ENCODE measurements at regions not wholly inside any gene's neighbourhood (a gene's known extent, or its start where the extent isn't known, plus 50 kb on each side); places are given as distances from the start of the nearest gene placed in this dataset.

GRCh38 chr20:60269573-60270162, 311.4 kb downstream of the CDH26 start:
- TF ChIP-seq GLIS1 (tag by site-specific recombination; IDR thresholded peaks at IDR 0.05) (peak; percentile 87), GLI4 (tag by site-specific recombination; IDR thresholded peaks at IDR 0.05) (no peak), BCL6B (tag by site-specific recombination; IDR thresholded peaks at IDR 0.05) (peak; percentile 51; the same call in 1 of the 2 replicates)
- Histone ChIP-seq H3K4me3 (ENCODE audit: low read depth, low read length) (no peak overlapping the region), H3K9me3 (ENCODE audit: control insufficient read depth, insufficient read depth, low read depth, low read length) (no peaks in the 10 kb centered on the region), H3K27ac (ENCODE audit: extremely low read depth, low read depth, low read length) (no peak overlapping the region), H3K36me3 (ENCODE audit: control insufficient read depth in 2 of 2, insufficient read depth in 1 of 2, low read length in 2 of 2) (no peaks in the 10 kb centered on the region), H3K4me1 (ENCODE audit: control insufficient read depth, insufficient read depth, low read length) (0 out of 2 replicates have a peak, but pooled peaks cover 3% of the 10 kb centered on the region)
- POLR2A ChIA-PET = no interaction called here
- CTCF ChIA-PET = interaction anchor here (0.6 kb wide), 1 partner anchor 48 kb away, joined by 3 read pairs; no protein-coding TSS in a partner anchor

GRCh38 chr20:60270341-60270740, 312.1 kb downstream of the CDH26 start:
- Histone ChIP-seq H3K4me1 (ENCODE audit: control insufficient read depth, insufficient read depth, low read length) (0 out of 2 replicates have a peak, but pooled peaks cover 3% of the 10 kb centered on the region), H3K4me3 (ENCODE audit: low read depth, low read length) (no peak overlapping the region), H3K27ac (ENCODE audit: extremely low read depth, low read depth, low read length) (no peak overlapping the region), H3K36me3 (ENCODE audit: control insufficient read depth in 2 of 2, insufficient read depth in 1 of 2, low read length in 2 of 2) (no peaks in the 10 kb centered on the region), H3K9me3 (ENCODE audit: control insufficient read depth, insufficient read depth, low read depth, low read length) (no peaks in the 10 kb centered on the region)
- TF ChIP-seq PRDM6 (tag by site-specific recombination; IDR thresholded peaks at IDR 0.05) (no peak), ZNF561 (tag by site-specific recombination; IDR thresholded peaks at IDR 0.05; ENCODE audit: borderline replicate concordance) (no peak), ZNF626 (tag by site-specific recombination; IDR thresholded peaks at IDR 0.05) (no peak), ZNF24 (tag by site-specific recombination; IDR thresholded peaks at IDR 0.05) (no peak), ATF2 (tag by site-specific recombination; IDR thresholded peaks at IDR 0.05; ENCODE audit: low read depth) (no peak), YY1 (tag by site-specific recombination; IDR thresholded peaks at IDR 0.05) (no peak), ZNF473 (tag by site-specific recombination; IDR thresholded peaks at IDR 0.05) (no peak), ZNF555 (tag by site-specific recombination; conservative IDR thresholded peaks at IDR 0.05) (no peak), PRDM4 (tag by site-specific recombination; IDR thresholded peaks at IDR 0.05) (no peak), KLF7 (tag by site-specific recombination; IDR thresholded peaks at IDR 0.05; ENCODE audit: borderline replicate concordance) (no peak), ELK4 (IDR thresholded peaks at IDR 0.05; ENCODE audit: borderline replicate concordance, low read depth, low read length) (no peak), GLI4 (tag by site-specific recombination; IDR thresholded peaks at IDR 0.05) (no peak), PRDM10 (tag by site-specific recombination; IDR thresholded peaks at IDR 0.05) (no peak), ZNF707 (tag by site-specific recombination; IDR thresholded peaks at IDR 0.05) (no peak)
- ChIA-PET POLR2A (no interaction called here), CTCF (no interaction called here)

Data from HEK293 (cell line).